ENCODE measurements at regions not wholly inside any gene's neighbourhood (a gene's known extent, or its start where the extent isn't known, plus 50 kb on each side); places are given as distances from the start of the nearest gene placed in this dataset.

GRCh38 chr7:26458466-26459145, 166.9 kb downstream of the SNX10 start:
- no peak for DNase-seq (ENCODE audit: low spot score)

GRCh38 chr7:26459540-26460193, 168.0 kb downstream of the SNX10 start:
- DNase-seq (ENCODE audit: low spot score): no peak

- peak; percentile 19 for DNase-seq (ENCODE audit: low spot score)
Measured at GRCh38 chr7:26460351-26461085, 168.9 kb downstream of the SNX10 start.

GRCh38 chr7:26461518-26461917, 169.9 kb downstream of the SNX10 start:
- no peak for DNase-seq (ENCODE audit: low spot score)

- no peak for DNase-seq (ENCODE audit: low spot score)
Measured at GRCh38 chr7:26466007-26466406, 174.3 kb downstream of the SNX10 start.

GRCh38 chr7:26467104-26467503, 175.4 kb downstream of the SNX10 start:
- no peak for DNase-seq (ENCODE audit: low spot score)

GRCh38 chr7:26467541-26467940, 175.9 kb downstream of the SNX10 start:
- no peak for DNase-seq (ENCODE audit: low spot score)

GRCh38 chr7:26468625-26469024, 177.0 kb downstream of the SNX10 start:
- no peak for DNase-seq (ENCODE audit: low spot score)

- DNase-seq (ENCODE audit: low spot score): no peak
Measured at GRCh38 chr7:26469188-26469587, 177.5 kb downstream of the SNX10 start.

GRCh38 chr7:26470691-26471090, 179.0 kb downstream of the SNX10 start:
- DNase-seq (ENCODE audit: low spot score): no peak

GRCh38 chr7:26471306-26472075, 179.8 kb downstream of the SNX10 start:
- no peak for DNase-seq (ENCODE audit: low spot score)

GRCh38 chr7:26472971-26473370, 181.3 kb downstream of the SNX10 start:
- no peak for DNase-seq (ENCODE audit: low spot score)

- DNase-seq (ENCODE audit: low spot score): no peak
Measured at GRCh38 chr7:26476271-26476670, 184.6 kb downstream of the SNX10 start.

- no peak for DNase-seq (ENCODE audit: low spot score)
Measured at GRCh38 chr7:26477381-26477990, 185.8 kb downstream of the SNX10 start.

GRCh38 chr7:26478550-26478949, 186.9 kb downstream of the SNX10 start:
- no peak for DNase-seq (ENCODE audit: low spot score)

GRCh38 chr7:26479581-26479980, 187.9 kb downstream of the SNX10 start:
- DNase-seq (ENCODE audit: low spot score): no peak

GRCh38 chr7:26480156-26480555, 188.5 kb downstream of the SNX10 start:
- no peak for DNase-seq (ENCODE audit: low spot score)

GRCh38 chr7:26482927-26483326, 191.3 kb downstream of the SNX10 start:
- no peak for DNase-seq (ENCODE audit: low spot score)

- no peak for DNase-seq (ENCODE audit: low spot score)
Measured at GRCh38 chr7:26483843-26484242, 192.2 kb downstream of the SNX10 start.

GRCh38 chr7:26485367-26485934, 193.8 kb downstream of the SNX10 start:
- no peak for DNase-seq (ENCODE audit: low spot score)

- DNase-seq (ENCODE audit: low spot score): no peak
Measured at GRCh38 chr7:26486153-26486552, 194.5 kb downstream of the SNX10 start.

Measured in mucosa of gallbladder (tissue), 1 donor.